ENCODE measurements at regions not wholly inside any gene's neighbourhood (a gene's known extent, or its start where the extent isn't known, plus 50 kb on each side); places are given as distances from the start of the nearest gene placed in this dataset.
"Not testable (repeated sequence)": the region's sequence is repeated elsewhere in the genome, so short reads cannot be mapped to it uniquely, and the experiment has no call there.

GRCh38 chrX:896256-896655 lies 265.7 kb downstream of the SHOX start:
- no peak for DNase-seq (ENCODE audit: low read depth)

- no peak for DNase-seq (ENCODE audit: low read depth)
Measured at GRCh38 chrX:889966-890651, 259.5 kb downstream of the SHOX start.

GRCh38 chrX:887724-888123 lies 257.1 kb downstream of the SHOX start:
- not testable (repeated sequence) for DNase-seq (ENCODE audit: low read depth)

GRCh38 chrX:883588-883987 lies 253.0 kb downstream of the SHOX start:
- no peak for DNase-seq (ENCODE audit: low read depth)

GRCh38 chrX:879756-880698 lies 249.4 kb downstream of the SHOX start:
- not testable (repeated sequence) for DNase-seq (ENCODE audit: low read depth)

- no peak for DNase-seq (ENCODE audit: low read depth)
Measured at GRCh38 chrX:874061-874460, 243.5 kb downstream of the SHOX start.

- DNase-seq (ENCODE audit: low read depth), result no peak
Measured at GRCh38 chrX:873016-873415, 242.4 kb downstream of the SHOX start.

- no peak for DNase-seq (ENCODE audit: low read depth)
Measured at GRCh38 chrX:872090-872489, 241.5 kb downstream of the SHOX start.

- no peak for DNase-seq (ENCODE audit: low read depth)
Measured at GRCh38 chrX:871626-872025, 241.0 kb downstream of the SHOX start.

- no peak for DNase-seq (ENCODE audit: low read depth)
Measured at GRCh38 chrX:867966-868647, 237.5 kb downstream of the SHOX start.

- DNase-seq (ENCODE audit: low read depth), result no peak
Measured at GRCh38 chrX:867502-867901, 236.9 kb downstream of the SHOX start.

GRCh38 chrX:866441-866990 lies 235.9 kb downstream of the SHOX start:
- DNase-seq (ENCODE audit: low read depth), result peak; percentile 32

GRCh38 chrX:865422-865821 lies 234.8 kb downstream of the SHOX start:
- no peak for DNase-seq (ENCODE audit: low read depth)

GRCh38 chrX:861921-862320 lies 231.3 kb downstream of the SHOX start:
- DNase-seq (ENCODE audit: low read depth), result peak; percentile 7

GRCh38 chrX:861340-861890 lies 230.8 kb downstream of the SHOX start:
- peak; percentile 89 for DNase-seq (ENCODE audit: low read depth)

GRCh38 chrX:859329-859728 lies 228.7 kb downstream of the SHOX start:
- no peak for DNase-seq (ENCODE audit: low read depth)

GRCh38 chrX:858542-859078 lies 228.0 kb downstream of the SHOX start:
- no peak for DNase-seq (ENCODE audit: low read depth)

GRCh38 chrX:857376-857775 lies 226.8 kb downstream of the SHOX start:
- peak; percentile 77 for DNase-seq (ENCODE audit: low read depth)

GRCh38 chrX:856566-857290 lies 226.1 kb downstream of the SHOX start:
- peak; percentile 86 for DNase-seq (ENCODE audit: low read depth)

GRCh38 chrX:853304-853703 lies 222.7 kb downstream of the SHOX start:
- DNase-seq (ENCODE audit: low read depth), result no peak

- peak; percentile 71 for DNase-seq (ENCODE audit: low read depth)
Measured at GRCh38 chrX:850471-850916, 219.9 kb downstream of the SHOX start.
